ENCODE measurements at regions not wholly inside any gene's neighbourhood (a gene's known extent, or its start where the extent isn't known, plus 50 kb on each side); places are given as distances from the start of the nearest gene placed in this dataset.
"Not testable (repeated sequence)": the region's sequence is repeated elsewhere in the genome, so short reads cannot be mapped to it uniquely, and the experiment has no call there.

- ATAC-seq, result no peak
- no peak for TF ChIP-seq GLIS3 (CRISPR knock-in tag; IDR thresholded peaks at IDR 0.05)
- TF ChIP-seq TSHZ2 (CRISPR knock-in tag; IDR thresholded peaks at IDR 0.05), result no peak
- no peak for TF ChIP-seq CSRNP3 (CRISPR knock-in tag; IDR thresholded peaks at IDR 0.05)
- no peak for TF ChIP-seq ZNF70 (CRISPR knock-in tag; IDR thresholded peaks at IDR 0.05)
- TF ChIP-seq CSDC2 (CRISPR knock-in tag; IDR thresholded peaks at IDR 0.05), result no peak
- no peak for TF ChIP-seq ESRRG (CRISPR knock-in tag; IDR thresholded peaks at IDR 0.05)
- TF ChIP-seq ZC3H10 (CRISPR knock-in tag; IDR thresholded peaks at IDR 0.05), result no peak
- TF ChIP-seq ZFP30 (CRISPR knock-in tag; IDR thresholded peaks at IDR 0.05), result no peak
- no peak for TF ChIP-seq BACH2 (CRISPR knock-in tag; IDR thresholded peaks at IDR 0.05; ENCODE audit: borderline replicate concordance)
These were observed 836.6 kb upstream of the PRKX start for GRCh38 chrX:4550018-4550417.

GRCh38 chrX:4547213-4547836 is 833.9 kb upstream of the PRKX start:
- no peak for ATAC-seq

GRCh38 chrX:4546178-4546577 is 832.7 kb upstream of the PRKX start:
- ATAC-seq, result not testable (repeated sequence)

More at GRCh38 chrX:4547213-4547836, 833.9 kb upstream of the PRKX start:
- TF ChIP-seq TCF4 (CRISPR knock-in tag; IDR thresholded peaks at IDR 0.05; ENCODE audit: borderline replicate concordance) (no peak), BACH2 (CRISPR knock-in tag; IDR thresholded peaks at IDR 0.05; ENCODE audit: borderline replicate concordance) (no peak), ARNTL (CRISPR knock-in tag; IDR thresholded peaks at IDR 0.05; ENCODE audit: borderline replicate concordance, low read depth) (no peak), CSRNP3 (CRISPR knock-in tag; IDR thresholded peaks at IDR 0.05) (no peak), ZNF8 (CRISPR knock-in tag; IDR thresholded peaks at IDR 0.05) (no peak), RARB (CRISPR knock-in tag; IDR thresholded peaks at IDR 0.05) (no peak), ZNF565 (CRISPR knock-in tag; conservative IDR thresholded peaks at IDR 0.05; ENCODE audit: low read depth) (no peak), ZFP3 (CRISPR knock-in tag; IDR thresholded peaks at IDR 0.05) (no peak), ZNF70 (CRISPR knock-in tag; IDR thresholded peaks at IDR 0.05) (no peak), ISL1 (CRISPR knock-in tag; IDR thresholded peaks at IDR 0.05) (no peak), CSDC2 (CRISPR knock-in tag; IDR thresholded peaks at IDR 0.05) (no peak), ESRRG (CRISPR knock-in tag; IDR thresholded peaks at IDR 0.05) (no peak), TSHZ2 (CRISPR knock-in tag; IDR thresholded peaks at IDR 0.05) (no peak), PATZ1 (CRISPR knock-in tag; IDR thresholded peaks at IDR 0.05; ENCODE audit: borderline replicate concordance) (no peak), POU6F1 (CRISPR knock-in tag; IDR thresholded peaks at IDR 0.05; ENCODE audit: borderline replicate concordance, low read depth) (no peak), PPARA (CRISPR knock-in tag; IDR thresholded peaks at IDR 0.05; ENCODE audit: borderline replicate concordance) (no peak), GLIS3 (CRISPR knock-in tag; IDR thresholded peaks at IDR 0.05) (no peak)
